ENCODE measurements at regions not wholly inside any gene's neighbourhood (a gene's known extent, or its start where the extent isn't known, plus 50 kb on each side); places are given as distances from the start of the nearest gene placed in this dataset.

DNA sequence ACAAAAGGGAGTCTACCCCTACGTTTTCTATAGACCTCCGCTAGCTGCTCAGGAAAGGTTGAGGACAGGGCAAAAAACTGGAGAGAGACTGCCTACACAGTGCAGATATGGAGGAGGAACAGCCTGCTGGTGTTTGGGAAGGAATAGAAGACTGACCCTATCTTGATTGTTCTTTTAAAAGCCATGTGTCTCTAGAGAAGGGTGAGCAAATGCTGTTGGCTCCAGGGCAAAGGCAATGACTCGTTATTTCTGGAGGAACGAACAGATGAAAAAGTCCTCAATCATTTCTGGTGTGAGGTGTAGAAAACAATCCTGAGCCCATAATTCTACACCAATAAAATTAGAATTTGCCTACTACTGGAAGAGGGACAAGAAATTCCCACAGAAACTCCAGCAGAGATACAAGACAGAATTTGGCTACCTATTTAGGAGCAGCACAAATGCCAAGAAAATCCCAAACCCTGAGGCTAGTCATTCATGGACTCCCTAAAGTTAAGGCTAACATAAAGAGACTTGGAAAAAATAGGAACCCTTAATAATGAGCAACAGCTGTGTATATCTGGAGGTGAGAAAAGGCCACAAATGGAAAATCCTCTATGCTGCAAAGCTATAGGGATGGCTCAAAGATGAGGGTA, 1206.3 kb upstream of the CNTN5 start:
- Histone ChIP-seq H3K36me3 (ENCODE audit: control insufficient read depth, insufficient read depth, low read length) (no peaks in the 10 kb centered on the region), H3K4me1 (ENCODE audit: control insufficient read depth, insufficient read depth, low read length) (no peaks in the 10 kb centered on the region), H3K9me3 (ENCODE audit: control insufficient read depth, insufficient read depth, low read length) (peaks cover 9% of the 10 kb centered on the region), H3K27me3 (ENCODE audit: control insufficient read depth, insufficient read depth, low read length) (no peaks in the 10 kb centered on the region), H3K4me3 (ENCODE audit: low read depth, low read length) (no peak overlapping the region), H3K27ac (ENCODE audit: low read depth, low read length) (no peak overlapping the region)
- WGBS (ENCODE audit: insufficient coverage): 94% methylated on average over 2 of the region's 4 CpGs
- no peak for DNase-seq (ENCODE audit: low read depth in 4 of 6, low spot score in 6 of 6)

- Histone ChIP-seq H3K36me3 (ENCODE audit: control insufficient read depth, insufficient read depth, low read length) (no peaks in the 10 kb centered on the region), H3K27ac (ENCODE audit: low read depth, low read length) (no peak overlapping the region), H3K4me3 (ENCODE audit: low read depth, low read length) (no peak overlapping the region), H3K27me3 (ENCODE audit: control insufficient read depth, insufficient read depth, low read length) (no peaks in the 10 kb centered on the region), H3K4me1 (ENCODE audit: control insufficient read depth, insufficient read depth, low read length) (no peaks in the 10 kb centered on the region), H3K9me3 (ENCODE audit: control insufficient read depth, insufficient read depth, low read length) (no peaks in the 10 kb centered on the region)
- DNase-seq (ENCODE audit: low read depth in 4 of 6, low spot score in 6 of 6): no peak
- WGBS (ENCODE audit: insufficient coverage): no CpG with 5 or more reads among the region's 1 CpG
Measured at GRCh38 chr11:97815667-97816066, 1205.1 kb upstream of the CNTN5 start.

GRCh38 chr11:97832451-97832850, 1188.3 kb upstream of the CNTN5 start:
- no peak for DNase-seq (ENCODE audit: low read depth in 4 of 6, low spot score in 6 of 6)
- H3K36me3 ChIP-seq (ENCODE audit: control insufficient read depth, insufficient read depth, low read length): no peaks in the 10 kb centered on the region
- no peaks in the 10 kb centered on the region for H3K4me1 ChIP-seq (ENCODE audit: control insufficient read depth, insufficient read depth, low read length)
- no peak overlapping the region for H3K27ac ChIP-seq (ENCODE audit: low read depth, low read length)
- H3K4me3 ChIP-seq (ENCODE audit: low read depth, low read length): no peak overlapping the region
- no CpG with 5 or more reads among the region's 4 CpGs for WGBS (ENCODE audit: insufficient coverage)
- H3K9me3 ChIP-seq (ENCODE audit: control insufficient read depth, insufficient read depth, low read length): no peaks in the 10 kb centered on the region
- H3K27me3 ChIP-seq (ENCODE audit: control insufficient read depth, insufficient read depth, low read length): no peaks in the 10 kb centered on the region

GRCh38 chr11:97833412-97833811, 1187.3 kb upstream of the CNTN5 start:
- WGBS (ENCODE audit: insufficient coverage): 100% methylated on average over 2 of the region's 2 CpGs

GRCh38 chr11:97844016-97844415, 1176.7 kb upstream of the CNTN5 start:
- H3K4me3 ChIP-seq (ENCODE audit: low read depth, low read length): no peak overlapping the region
- H3K27ac ChIP-seq (ENCODE audit: low read depth, low read length): no peak overlapping the region
- DNase-seq (ENCODE audit: low read depth in 4 of 6, low spot score in 6 of 6): peak in 1 of 6 donors; percentile 51
- no peaks in the 10 kb centered on the region for H3K9me3 ChIP-seq (ENCODE audit: control insufficient read depth, insufficient read depth, low read length)
- no peaks in the 10 kb centered on the region for H3K4me1 ChIP-seq (ENCODE audit: control insufficient read depth, insufficient read depth, low read length)
- H3K36me3 ChIP-seq (ENCODE audit: control insufficient read depth, insufficient read depth, low read length): no peaks in the 10 kb centered on the region
- H3K27me3 ChIP-seq (ENCODE audit: control insufficient read depth, insufficient read depth, low read length): no peaks in the 10 kb centered on the region

More at GRCh38 chr11:97833412-97833811, 1187.3 kb upstream of the CNTN5 start:
- no peaks in the 10 kb centered on the region for H3K27me3 ChIP-seq (ENCODE audit: control insufficient read depth, insufficient read depth, low read length)
- no peaks in the 10 kb centered on the region for H3K36me3 ChIP-seq (ENCODE audit: control insufficient read depth, insufficient read depth, low read length)
- H3K9me3 ChIP-seq (ENCODE audit: control insufficient read depth, insufficient read depth, low read length): no peaks in the 10 kb centered on the region
- no peaks in the 10 kb centered on the region for H3K4me1 ChIP-seq (ENCODE audit: control insufficient read depth, insufficient read depth, low read length)
- H3K4me3 ChIP-seq (ENCODE audit: low read depth, low read length): no peak overlapping the region
- H3K27ac ChIP-seq (ENCODE audit: low read depth, low read length): no peak overlapping the region
- no peak for DNase-seq (ENCODE audit: low read depth in 4 of 6, low spot score in 6 of 6)

DNA sequence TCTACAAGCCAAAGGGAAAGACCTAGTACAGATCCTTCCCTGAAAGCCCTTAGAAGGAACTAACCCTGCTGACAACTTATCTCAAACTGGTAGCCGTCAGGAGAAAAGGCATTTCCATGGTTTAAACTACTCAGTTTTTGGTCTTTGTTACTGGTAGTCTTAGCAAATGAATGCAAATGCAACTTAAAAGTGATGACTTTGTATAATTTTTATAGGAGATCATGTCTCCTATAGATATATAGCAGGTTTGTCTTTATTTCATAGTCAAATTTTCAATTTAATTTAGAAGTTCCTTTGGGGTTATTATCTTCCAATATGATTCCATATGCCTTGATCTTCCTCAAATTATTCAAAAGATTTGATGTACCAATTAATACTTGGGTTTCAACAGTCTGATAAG, 1173.0 kb upstream of the CNTN5 start:
- WGBS (ENCODE audit: insufficient coverage): no CpG with 5 or more reads among the region's 1 CpG
- Histone ChIP-seq H3K27ac (ENCODE audit: low read depth, low read length) (no peak overlapping the region), H3K27me3 (ENCODE audit: control insufficient read depth, insufficient read depth, low read length) (no peaks in the 10 kb centered on the region), H3K9me3 (ENCODE audit: control insufficient read depth, insufficient read depth, low read length) (no peaks in the 10 kb centered on the region), H3K36me3 (ENCODE audit: control insufficient read depth, insufficient read depth, low read length) (no peaks in the 10 kb centered on the region), H3K4me3 (ENCODE audit: low read depth, low read length) (no peak overlapping the region), H3K4me1 (ENCODE audit: control insufficient read depth, insufficient read depth, low read length) (no peaks in the 10 kb centered on the region)
- no peak for DNase-seq (ENCODE audit: low read depth in 4 of 6, low spot score in 6 of 6)

DNA sequence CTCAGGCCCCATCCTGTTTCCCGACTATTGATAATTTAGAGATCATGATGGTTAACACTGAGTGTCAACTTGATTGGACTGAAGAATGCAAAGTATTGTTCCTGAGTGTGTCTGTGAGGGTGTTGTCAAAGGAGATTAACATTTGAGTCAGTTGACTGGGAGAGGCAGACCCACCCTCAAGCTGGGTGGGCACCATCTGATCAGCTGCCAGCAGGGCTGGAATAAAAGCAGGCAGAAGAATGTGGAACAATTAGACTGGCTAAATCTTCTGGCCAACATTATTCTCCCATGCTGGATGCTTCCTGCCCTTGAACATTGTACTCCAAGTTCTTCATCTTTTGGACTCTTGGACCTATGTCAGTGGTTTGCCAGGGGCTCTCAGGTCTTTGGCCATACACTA, 1170.0 kb upstream of the CNTN5 start:
- Histone ChIP-seq H3K4me3 (ENCODE audit: low read depth, low read length) (no peak overlapping the region), H3K27ac (ENCODE audit: low read depth, low read length) (no peak overlapping the region), H3K36me3 (ENCODE audit: control insufficient read depth, insufficient read depth, low read length) (no peaks in the 10 kb centered on the region), H3K9me3 (ENCODE audit: control insufficient read depth, insufficient read depth, low read length) (no peaks in the 10 kb centered on the region), H3K4me1 (ENCODE audit: control insufficient read depth, insufficient read depth, low read length) (no peaks in the 10 kb centered on the region), H3K27me3 (ENCODE audit: control insufficient read depth, insufficient read depth, low read length) (no peaks in the 10 kb centered on the region)
- WGBS (ENCODE audit: insufficient coverage): no CpG with 5 or more reads among the region's 1 CpG
- DNase-seq (ENCODE audit: low read depth in 4 of 6, low spot score in 6 of 6): no peak

GRCh38 chr11:97854357-97854756, 1166.4 kb upstream of the CNTN5 start:
- Histone ChIP-seq H3K36me3 (ENCODE audit: control insufficient read depth, insufficient read depth, low read length) (no peaks in the 10 kb centered on the region), H3K27me3 (ENCODE audit: control insufficient read depth, insufficient read depth, low read length) (no peaks in the 10 kb centered on the region), H3K4me3 (ENCODE audit: low read depth, low read length) (no peak overlapping the region), H3K9me3 (ENCODE audit: control insufficient read depth, insufficient read depth, low read length) (no peaks in the 10 kb centered on the region), H3K27ac (ENCODE audit: low read depth, low read length) (no peak overlapping the region), H3K4me1 (ENCODE audit: control insufficient read depth, insufficient read depth, low read length) (no peaks in the 10 kb centered on the region)
- no peak for DNase-seq (ENCODE audit: low read depth in 4 of 6, low spot score in 6 of 6)
- WGBS (ENCODE audit: insufficient coverage): no CpG with 5 or more reads among the region's 3 CpGs

GRCh38 chr11:97854877-97855276, 1165.9 kb upstream of the CNTN5 start:
- no peaks in the 10 kb centered on the region for H3K36me3 ChIP-seq (ENCODE audit: control insufficient read depth, insufficient read depth, low read length)
- 80% methylated on average over 5 of the region's 14 CpGs for WGBS (ENCODE audit: insufficient coverage)
- H3K9me3 ChIP-seq (ENCODE audit: control insufficient read depth, insufficient read depth, low read length): no peaks in the 10 kb centered on the region
- H3K27me3 ChIP-seq (ENCODE audit: control insufficient read depth, insufficient read depth, low read length): no peaks in the 10 kb centered on the region
- H3K27ac ChIP-seq (ENCODE audit: low read depth, low read length): no peak overlapping the region
- DNase-seq (ENCODE audit: low read depth in 4 of 6, low spot score in 6 of 6): no peak
- H3K4me3 ChIP-seq (ENCODE audit: low read depth, low read length): no peak overlapping the region
- no peaks in the 10 kb centered on the region for H3K4me1 ChIP-seq (ENCODE audit: control insufficient read depth, insufficient read depth, low read length)

DNA sequence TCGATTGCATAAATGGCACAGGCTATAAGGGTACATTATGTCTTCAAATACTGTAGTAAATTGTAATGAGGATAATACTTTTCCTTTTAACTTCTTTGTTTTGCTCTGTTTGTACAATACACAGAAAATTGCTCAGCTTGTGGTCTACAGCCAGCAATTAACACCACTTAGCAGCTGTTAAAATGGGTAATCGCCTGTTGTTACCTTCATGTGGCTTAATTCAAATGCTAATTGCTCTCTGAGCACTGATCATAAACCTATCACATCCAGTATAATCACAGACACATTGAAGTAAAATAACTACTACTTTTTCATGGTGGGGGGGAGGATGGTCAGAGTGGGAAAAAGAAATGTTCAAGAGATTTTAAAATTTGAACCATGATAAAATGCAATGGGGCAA, 1164.1 kb upstream of the CNTN5 start:
- WGBS (ENCODE audit: insufficient coverage): no CpG with 5 or more reads among the region's 2 CpGs
- DNase-seq (ENCODE audit: low read depth in 4 of 6, low spot score in 6 of 6): peak in 3 of 6 donors; percentile 1 to 85 (median 16)

More for the DNA sequence above, 1164.1 kb upstream of the CNTN5 start:
- Histone ChIP-seq H3K36me3 (ENCODE audit: control insufficient read depth, insufficient read depth, low read length) (no peaks in the 10 kb centered on the region), H3K27me3 (ENCODE audit: control insufficient read depth, insufficient read depth, low read length) (no peaks in the 10 kb centered on the region), H3K4me3 (ENCODE audit: low read depth, low read length) (no peak overlapping the region), H3K9me3 (ENCODE audit: control insufficient read depth, insufficient read depth, low read length) (no peaks in the 10 kb centered on the region), H3K27ac (ENCODE audit: low read depth, low read length) (no peak overlapping the region), H3K4me1 (ENCODE audit: control insufficient read depth, insufficient read depth, low read length) (no peaks in the 10 kb centered on the region)

Data from spinal cord (tissue), 9 donors.